Endothelial cell of umbilical vein (primary cell): ENCODE measurements at regions not wholly inside any gene's neighbourhood (a gene's known extent, or its start where the extent isn't known, plus 50 kb on each side); places are given as distances from the start of the nearest gene placed in this dataset.

Source experiments
- BruUV-seq: library from RNA; stranded (reverse); fragments of 400-500 nt; replicated peaks from 2 replicates; lab custom pipeline; 2021; lab: Mats Ljungman, UMichigan
- CTCF ChIA-PET: fragments of 300-600, 350-600 bp; sonication (Branson Sonifier 250); formaldehyde crosslinking; loops from one replicate; lab custom pipeline; 2021; ENCODE audit warnings: antibody characterized with exemption, inconsistent platforms; lab: Charles Lee
- POLR2A ChIA-PET: fragments of 300-600, 350-600 bp; sonication (Branson Sonifier 250); formaldehyde crosslinking; loops from one replicate; lab custom pipeline; 2021; ENCODE audit warnings: antibody characterized with exemption, inconsistent platforms; lab: Charles Lee
- DNase-seq: peaks from one replicate; pipeline ENCODE4 v3.0.0-alpha.2; 2011; ENCODE audit warnings: low read depth, low spot score
- FAIRE-seq: peaks from 2 replicates; lab custom pipeline; 2011; peaks lifted over from hg19 to GRCh38; lab: Jason Lieb, UNC
- H2AFZ ChIP-seq: 2 replicates; pipeline ENCODE4 v1.6.0; 2012; ENCODE audit warnings: low read depth, low read length, control low read depth, inconsistent platforms
- H3K27ac ChIP-seq: 2 replicates; pipeline ENCODE4 v1.5.1; 2011; ENCODE audit warnings: low read depth, mild to moderate bottlenecking, control low read depth, low read length, moderate library complexity; ENCODE audit not compliant: insufficient read depth
- H3K27me3 ChIP-seq, 2 experiments: 2 replicates each; pipeline versions ENCODE4 v1.6.0 to v1.6.1; 2011; ENCODE audit warnings: low read length in 2 of 2, mixed read lengths in 1 of 2; ENCODE audit not compliant: control insufficient read depth in 2 of 2, insufficient read depth in 2 of 2
- H3K36me3 ChIP-seq, 2 experiments: 2 replicates in 1 of 2; 3 replicates in 1 of 2; pipeline ENCODE4 v1.5.1; 2011; ENCODE audit warnings: low read length in 2 of 2, mild to moderate bottlenecking in 1 of 2, moderate library complexity in 1 of 2; ENCODE audit not compliant: control insufficient read depth in 2 of 2, insufficient read depth in 2 of 2; ENCODE audit errors: extremely low read depth in 1 of 2
- H3K4me1 ChIP-seq: 3 replicates; pipeline ENCODE4 v1.5.1; 2011; ENCODE audit warnings: mild to moderate bottlenecking, low read length; ENCODE audit not compliant: control insufficient read depth, insufficient read depth; ENCODE audit errors: extremely low read depth
- H3K4me2 ChIP-seq: 2 replicates; pipeline ENCODE4 v1.6.1; 2011; ENCODE audit warnings: low read length, control low read depth, mixed read lengths; ENCODE audit not compliant: insufficient read depth
- H3K4me3 ChIP-seq, 3 experiments: fragments of 200-600 bp in 1 of 3; sonication (generic), shearing (Covaris generic) in 1 of 3; replicated peaks in 1 of 3; 2 replicates each; pipeline ENCODE4 v1.5.1; 2011 to 2016; ENCODE audit warnings: control low read depth in 3 of 3, low read length in 3 of 3, mild to moderate bottlenecking in 2 of 3, inconsistent platforms in 1 of 3, low read depth in 1 of 3, moderate library complexity in 1 of 3; ENCODE audit not compliant: insufficient read depth in 1 of 3
- H3K79me2 ChIP-seq: 2 replicates; pipeline ENCODE4 v1.6.0; 2012; ENCODE audit warnings: low read length, inconsistent platforms; ENCODE audit not compliant: control insufficient read depth, insufficient read depth
- H3K9ac ChIP-seq: replicated peaks from 2 replicates; pipeline ENCODE3; 2011; ENCODE audit warnings: low read length, control low read depth; ENCODE audit not compliant: insufficient read depth; ENCODE audit errors: extremely low read depth
- H3K9me1 ChIP-seq: replicated peaks from 3 replicates; pipeline ENCODE4 v1.6.0; 2011; ENCODE audit warnings: mild to moderate bottlenecking, low read length; ENCODE audit not compliant: control insufficient read depth, insufficient read depth; ENCODE audit errors: extremely low read depth
- H3K9me3 ChIP-seq: replicated peaks from 2 replicates; pipeline ENCODE4 v1.5.1; 2012; ENCODE audit warnings: low read length, inconsistent platforms; ENCODE audit not compliant: control insufficient read depth, insufficient read depth
- H4K20me1 ChIP-seq: replicated peaks from 2 replicates; pipeline ENCODE3; 2011; ENCODE audit warnings: mild to moderate bottlenecking, low read length; ENCODE audit not compliant: control insufficient read depth, insufficient read depth; ENCODE audit errors: extremely low read depth
- EZH2 ChIP-seq: IDR thresholded peaks from 2 replicates; pipeline ENCODE4 v1.6.1; 2012; ENCODE audit warnings: borderline replicate concordance, low read depth, mild to moderate bottlenecking, moderate library complexity, low read length, inconsistent platforms; ENCODE audit not compliant: severe bottlenecking
- FOS ChIP-seq: IDR thresholded peaks from 2 replicates; pipeline ENCODE4 v1.6.1; 2011; ENCODE audit warnings: mild to moderate bottlenecking, low read length, moderate library complexity, borderline replicate concordance; ENCODE audit not compliant: insufficient read depth
- GATA2 ChIP-seq: IDR thresholded peaks from 2 replicates; pipeline ENCODE4 v1.7.0; 2011; ENCODE audit warnings: low read depth, mild to moderate bottlenecking, moderate library complexity, mixed read lengths, low read length; ENCODE audit not compliant: insufficient read length, insufficient read depth
- JUN ChIP-seq: IDR thresholded peaks from 2 replicates; pipeline ENCODE4 v1.6.1; 2011; ENCODE audit warnings: borderline replicate concordance, low read depth; ENCODE audit not compliant: insufficient read length, insufficient read depth
- MYC ChIP-seq: IDR thresholded peaks from one replicate; pipeline ENCODE4 v1.6.1; 2011; ENCODE audit warnings: mild to moderate bottlenecking, low read depth, low read length
- POLR2A ChIP-seq: IDR thresholded peaks from 2 replicates; pipeline ENCODE4 v1.6.1; 2012; ENCODE audit warnings: low read depth, mild to moderate bottlenecking, control low read depth, low read length
- POLR2AphosphoS5 ChIP-seq: IDR thresholded peaks from 2 replicates; pipeline ENCODE4 v1.6.1; 2012; ENCODE audit warnings: low read depth, mild to moderate bottlenecking, control low read depth, low read length, moderate library complexity; ENCODE audit not compliant: insufficient read depth
- dilution Hi-C: fragments of 300-500 bp; cut with MboI; formaldehyde crosslinking; loops from one replicate; pipeline ENCODE4 v1.15.0; 2019; ENCODE audit warnings: low sequenced_read_pairs; ENCODE audit not compliant: extremely low pct_ligation_motif_present
- intact Hi-C: fragments of 100-400 bp; cut with micrococcal nuclease; formaldehyde crosslinking; loops from one replicate; pipeline ENCODE4 v1.10.0; 2022
- TF ChIP-seq, protein P1 (sequence below): IDR thresholded peaks from 2 replicates; pipeline ENCODE4 v1.6.1; 2011; ENCODE audit not compliant: insufficient read depth, insufficient read length
- TF ChIP-seq, protein P2 (sequence below), 2 donors: IDR thresholded peaks; 1 replicate in 1 of 2; 2 replicates in 1 of 2; pipeline ENCODE4 v1.5.1; 2011; ENCODE audit warnings: low read length in 2 of 2, mild to moderate bottlenecking in 2 of 2, moderate library complexity in 2 of 2, control low read depth in 1 of 2, inconsistent platforms in 1 of 2, low read depth in 1 of 2; ENCODE audit not compliant: insufficient read depth in 1 of 2; ENCODE audit errors: extremely low read depth in 1 of 2

- Histone ChIP-seq H3K4me2 (peak overlapping the region; percentile 60), H3K9me3 (no peaks in the 10 kb centered on the region), H3K4me3 (peak overlapping the region in 1 of 3 experiments; percentile 2), H3K9me1 (no peaks in the 10 kb centered on the region), H3K27ac (peak overlapping the region; percentile 90), H4K20me1 (no peaks in the 10 kb centered on the region), H3K79me2 (no peaks in the 10 kb centered on the region), H3K36me3 (no peaks in the 10 kb centered on the region), H2AFZ (peak overlapping the region; percentile 60), H3K4me1 (peaks cover 28% of the 10 kb centered on the region), H3K27me3 (no peaks in the 10 kb centered on the region), H3K9ac (peak overlapping the region; percentile 56)
- TF ChIP-seq FOS (peak; percentile 26), POLR2A (no peak), GATA2 (no peak), MYC (no peak), EZH2 (no peak), POLR2AphosphoS5 (peak; percentile 64), JUN (peak; percentile 72)
- TF ChIP-seq, protein P1, sequence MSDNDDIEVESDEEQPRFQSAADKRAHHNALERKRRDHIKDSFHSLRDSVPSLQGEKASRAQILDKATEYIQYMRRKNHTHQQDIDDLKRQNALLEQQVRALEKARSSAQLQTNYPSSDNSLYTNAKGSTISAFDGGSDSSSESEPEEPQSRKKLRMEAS, result no peak
- TF ChIP-seq, protein P2, sequence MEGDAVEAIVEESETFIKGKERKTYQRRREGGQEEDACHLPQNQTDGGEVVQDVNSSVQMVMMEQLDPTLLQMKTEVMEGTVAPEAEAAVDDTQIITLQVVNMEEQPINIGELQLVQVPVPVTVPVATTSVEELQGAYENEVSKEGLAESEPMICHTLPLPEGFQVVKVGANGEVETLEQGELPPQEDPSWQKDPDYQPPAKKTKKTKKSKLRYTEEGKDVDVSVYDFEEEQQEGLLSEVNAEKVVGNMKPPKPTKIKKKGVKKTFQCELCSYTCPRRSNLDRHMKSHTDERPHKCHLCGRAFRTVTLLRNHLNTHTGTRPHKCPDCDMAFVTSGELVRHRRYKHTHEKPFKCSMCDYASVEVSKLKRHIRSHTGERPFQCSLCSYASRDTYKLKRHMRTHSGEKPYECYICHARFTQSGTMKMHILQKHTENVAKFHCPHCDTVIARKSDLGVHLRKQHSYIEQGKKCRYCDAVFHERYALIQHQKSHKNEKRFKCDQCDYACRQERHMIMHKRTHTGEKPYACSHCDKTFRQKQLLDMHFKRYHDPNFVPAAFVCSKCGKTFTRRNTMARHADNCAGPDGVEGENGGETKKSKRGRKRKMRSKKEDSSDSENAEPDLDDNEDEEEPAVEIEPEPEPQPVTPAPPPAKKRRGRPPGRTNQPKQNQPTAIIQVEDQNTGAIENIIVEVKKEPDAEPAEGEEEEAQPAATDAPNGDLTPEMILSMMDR (IDR thresholded peaks at IDR 0.05; ENCODE audit: extremely low read depth in 1 of 2, insufficient read depth in 1 of 2, low read depth in 1 of 2, low read length in 2 of 2), result no peak
- intact Hi-C loops, result loop anchor here (1.0 kb wide), 1 partner anchor 11 kb away; no protein-coding TSS in a partner anchor
- ChIA-PET CTCF (interaction anchor here (0.7 to 2.4 kb wide), 10 partner anchors 10 to 486 kb away, joined by 3 to 13 read pairs (median 4); partner anchors contain the start of gene TGFBR2), POLR2A (interaction anchor here (1.2 kb wide), 1 partner anchor 79 kb away, joined by 5 read pairs; the partner anchor contains the start of gene TGFBR2)
- FAIRE-seq (peak; percentile 52), DNase-seq (peak; percentile 96)
- no TSS peak for BruUV-seq
- dilution Hi-C loops, result no loop called here
Measured at GRCh38 chr3:30527720-30528119, 78.7 kb upstream of the TGFBR2 start.
